ENCODE measurements at regions not wholly inside any gene's neighbourhood (a gene's known extent, or its start where the extent isn't known, plus 50 kb on each side); places are given as distances from the start of the nearest gene placed in this dataset.

DNA sequence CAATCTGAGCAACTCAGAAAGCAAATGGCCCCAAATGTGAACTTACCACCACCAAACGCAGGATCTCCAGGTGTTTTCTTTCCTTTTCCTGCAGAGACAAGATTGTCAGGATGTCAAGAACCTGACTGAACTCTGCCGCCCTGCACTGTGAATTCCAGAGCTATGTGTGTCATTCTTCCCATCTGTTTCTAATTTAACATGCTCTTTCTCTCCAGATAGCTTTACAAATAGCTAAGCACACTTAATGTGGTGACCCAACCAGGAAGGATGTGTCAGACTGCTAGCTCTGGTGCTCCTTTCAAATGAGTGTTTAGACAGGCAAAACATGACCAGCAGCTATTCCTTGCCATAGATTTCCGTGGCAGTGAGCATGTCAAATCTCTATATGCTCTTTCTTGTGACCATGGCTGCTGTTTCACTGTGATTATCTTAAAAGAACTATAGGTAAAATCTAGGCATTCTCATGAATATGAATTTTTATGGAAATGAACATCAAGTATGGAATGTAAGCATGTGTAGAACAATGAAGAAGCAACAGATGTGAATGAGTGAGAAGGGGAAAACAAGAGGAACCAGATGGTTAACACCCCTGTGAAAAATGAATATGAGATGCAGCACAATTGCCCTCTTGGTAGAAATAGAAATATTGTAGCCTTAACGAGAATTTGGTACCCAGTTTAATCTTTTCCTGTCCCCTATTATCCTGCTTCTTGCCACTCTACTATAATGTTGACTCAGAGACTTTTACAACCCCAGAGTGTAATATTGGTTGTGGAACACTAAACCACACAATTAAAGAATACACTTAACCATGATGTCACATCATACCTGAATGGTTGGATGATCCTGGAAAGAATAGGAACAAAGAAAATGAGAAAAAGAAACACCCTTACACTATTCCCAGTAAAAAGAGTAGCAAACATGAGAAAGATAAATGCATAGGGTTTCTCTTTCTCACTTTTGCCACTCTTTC lies 247.8 kb upstream of the DKK2 start:
- intact Hi-C loops (cut with DNase I; ENCODE audit: low total_unique reads) = no loop called here

DNA sequence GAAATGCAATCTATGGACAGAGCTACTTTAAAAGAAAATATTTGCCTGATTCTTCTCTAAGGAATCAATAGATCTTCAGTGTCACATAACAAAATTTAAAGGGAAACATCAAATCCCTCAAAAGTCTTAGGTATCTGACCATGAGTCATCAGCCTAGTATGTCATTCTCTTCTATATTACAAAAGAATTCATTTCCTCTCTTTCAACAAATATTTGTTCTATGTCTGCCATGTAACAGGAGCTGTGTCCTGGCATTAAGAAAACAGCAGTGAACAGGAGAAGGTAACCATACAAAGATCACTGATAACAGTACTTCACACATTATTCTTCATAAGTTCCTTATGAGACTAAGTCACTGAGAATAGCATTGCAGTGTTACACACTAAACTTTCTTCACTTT lies 243.6 kb upstream of the DKK2 start:
- H3K36me3 ChIP-seq = no peaks in the 10 kb centered on the region
- no peak overlapping the region for H3K27ac ChIP-seq
- no peak for DNase-seq
- no peak for TF ChIP-seq POLR2A (IDR thresholded peaks at IDR 0.05)
- TF ChIP-seq, protein P1, sequence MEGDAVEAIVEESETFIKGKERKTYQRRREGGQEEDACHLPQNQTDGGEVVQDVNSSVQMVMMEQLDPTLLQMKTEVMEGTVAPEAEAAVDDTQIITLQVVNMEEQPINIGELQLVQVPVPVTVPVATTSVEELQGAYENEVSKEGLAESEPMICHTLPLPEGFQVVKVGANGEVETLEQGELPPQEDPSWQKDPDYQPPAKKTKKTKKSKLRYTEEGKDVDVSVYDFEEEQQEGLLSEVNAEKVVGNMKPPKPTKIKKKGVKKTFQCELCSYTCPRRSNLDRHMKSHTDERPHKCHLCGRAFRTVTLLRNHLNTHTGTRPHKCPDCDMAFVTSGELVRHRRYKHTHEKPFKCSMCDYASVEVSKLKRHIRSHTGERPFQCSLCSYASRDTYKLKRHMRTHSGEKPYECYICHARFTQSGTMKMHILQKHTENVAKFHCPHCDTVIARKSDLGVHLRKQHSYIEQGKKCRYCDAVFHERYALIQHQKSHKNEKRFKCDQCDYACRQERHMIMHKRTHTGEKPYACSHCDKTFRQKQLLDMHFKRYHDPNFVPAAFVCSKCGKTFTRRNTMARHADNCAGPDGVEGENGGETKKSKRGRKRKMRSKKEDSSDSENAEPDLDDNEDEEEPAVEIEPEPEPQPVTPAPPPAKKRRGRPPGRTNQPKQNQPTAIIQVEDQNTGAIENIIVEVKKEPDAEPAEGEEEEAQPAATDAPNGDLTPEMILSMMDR (IDR thresholded peaks at IDR 0.05 in 4 of 5, conservative IDR thresholded peaks at IDR 0.05 in 1 of 5) = no peak
- no peaks in the 10 kb centered on the region for H3K4me1 ChIP-seq
- H3K4me3 ChIP-seq = no peak overlapping the region
- no peak for ATAC-seq
- no peaks in the 10 kb centered on the region for H3K27me3 ChIP-seq
- intact Hi-C loops (cut with DNase I; ENCODE audit: low total_unique reads) (no loop called here), in situ Hi-C loops (cut with MboI; ENCODE audit: low sequenced_read_pairs in 4 of 4) (no loop called here)
- H3K9me3 ChIP-seq = no peaks in the 10 kb centered on the region

More for the DNA sequence above, 247.8 kb upstream of the DKK2 start:
- TF ChIP-seq POLR2A (IDR thresholded peaks at IDR 0.05) = no peak
- TF ChIP-seq, protein P1 (IDR thresholded peaks at IDR 0.05 in 4 of 5, conservative IDR thresholded peaks at IDR 0.05 in 1 of 5) = no peak
- no peak for ATAC-seq
- Histone ChIP-seq H3K36me3 (no peaks in the 10 kb centered on the region), H3K4me3 (no peak overlapping the region), H3K4me1 (no peaks in the 10 kb centered on the region), H3K27ac (no peak overlapping the region), H3K27me3 (no peaks in the 10 kb centered on the region), H3K9me3 (no peaks in the 10 kb centered on the region)
- DNase-seq = no peak
- in situ Hi-C loops (cut with MboI; ENCODE audit: low sequenced_read_pairs in 4 of 4) = no loop called here

DNA sequence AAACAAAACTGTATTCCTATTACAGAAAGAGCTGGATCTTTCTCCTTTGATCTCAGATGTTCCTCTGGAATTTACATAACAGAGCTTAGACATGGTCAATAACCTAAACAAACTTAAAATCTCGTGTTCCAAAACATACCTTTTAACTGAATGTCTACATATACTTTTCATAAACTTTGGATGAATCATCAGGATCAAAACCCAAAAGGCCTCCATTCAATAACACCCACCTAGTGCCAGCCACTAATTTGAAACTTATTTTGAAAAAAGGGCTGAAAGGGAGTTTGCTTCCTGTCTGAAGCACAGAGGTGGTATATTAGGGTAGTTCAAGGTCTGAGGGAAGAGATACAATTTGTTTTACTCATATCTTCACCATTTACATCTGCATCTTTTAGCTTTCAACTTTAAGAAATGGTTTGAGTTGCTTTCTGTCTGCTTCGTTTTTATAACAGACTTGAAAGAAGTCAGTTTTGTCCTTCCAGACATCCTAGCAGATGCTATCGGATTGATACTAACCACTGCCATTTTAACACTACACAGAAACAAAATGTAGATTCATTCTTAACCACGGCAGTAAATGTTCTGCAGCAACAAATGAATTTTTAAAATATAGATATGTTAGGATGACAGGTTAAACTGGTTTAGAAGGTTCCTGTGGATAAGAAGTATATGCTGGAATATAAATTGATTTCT lies 242.8 kb upstream of the DKK2 start:
- DNase-seq = no peak
- H3K9me3 ChIP-seq = no peaks in the 10 kb centered on the region
- TF ChIP-seq POLR2A (IDR thresholded peaks at IDR 0.05) = no peak
- TF ChIP-seq, protein P1 (IDR thresholded peaks at IDR 0.05 in 4 of 5, conservative IDR thresholded peaks at IDR 0.05 in 1 of 5) = no peak
- intact Hi-C loops (cut with DNase I; ENCODE audit: low total_unique reads) (no loop called here), in situ Hi-C loops (cut with MboI; ENCODE audit: low sequenced_read_pairs in 4 of 4) (no loop called here)
- H3K27me3 ChIP-seq = no peaks in the 10 kb centered on the region
- no peaks in the 10 kb centered on the region for H3K4me1 ChIP-seq
- H3K36me3 ChIP-seq = no peaks in the 10 kb centered on the region
- H3K27ac ChIP-seq = no peak overlapping the region
- H3K4me3 ChIP-seq = no peak overlapping the region
- no peak for ATAC-seq

DNA sequence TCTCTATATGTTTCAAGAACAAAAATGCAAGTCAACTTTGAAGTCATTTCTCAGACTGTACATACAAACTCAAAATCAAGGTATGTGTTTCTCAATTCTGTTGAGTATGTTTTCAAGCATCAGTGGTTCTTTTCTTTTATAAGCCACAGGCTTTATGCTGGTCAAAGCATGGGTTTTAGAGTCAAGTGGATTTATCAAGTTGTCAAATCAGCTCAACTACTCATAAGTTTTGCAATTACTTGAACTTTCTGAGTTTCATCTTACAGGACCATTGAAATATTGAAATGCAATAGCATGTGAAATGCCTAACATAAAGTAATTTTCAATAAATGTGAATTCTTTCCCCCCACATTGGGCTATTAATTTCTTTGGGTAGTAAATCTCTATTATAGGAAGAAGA lies 239.9 kb upstream of the DKK2 start:
- no peak for DNase-seq
- in situ Hi-C loops (cut with MboI; ENCODE audit: low sequenced_read_pairs in 4 of 4) = no loop called here
- ATAC-seq = no peak
- intact Hi-C loops (cut with DNase I; ENCODE audit: low total_unique reads) = no loop called here
- no peak overlapping the region for H3K27ac ChIP-seq
- no peaks in the 10 kb centered on the region for H3K4me1 ChIP-seq
- H3K9me3 ChIP-seq = no peaks in the 10 kb centered on the region
- no peaks in the 10 kb centered on the region for H3K36me3 ChIP-seq
- H3K4me3 ChIP-seq = no peak overlapping the region
- H3K27me3 ChIP-seq = no peaks in the 10 kb centered on the region
- TF ChIP-seq POLR2A (IDR thresholded peaks at IDR 0.05) = no peak
- TF ChIP-seq, protein P1 (IDR thresholded peaks at IDR 0.05 in 4 of 5, conservative IDR thresholded peaks at IDR 0.05 in 1 of 5) = no peak

Data from gastrocnemius medialis (tissue), 4 donors.